GM12878 (cell line): ENCODE measurements at regions not wholly inside any gene's neighbourhood (a gene's known extent, or its start where the extent isn't known, plus 50 kb on each side); places are given as distances from the start of the nearest gene placed in this dataset.

ENCODE experiments used
- ATAC-seq: fragments of 200-7000 bp; cut with Tn5 transposase; 3 replicates; pipeline ENCODE4 v1.9.1; 2020; ENCODE audit warnings: mild to moderate bottlenecking, moderate library complexity
- BruUV-seq: library from RNA; stranded (reverse); fragments of 400-500 nt; replicated peaks from 2 replicates; lab custom pipeline; 2021; lab: Mats Ljungman, UMichigan
- CTCF ChIA-PET: fragments of 300-600 bp; sonication (Branson Sonifier 250); formaldehyde crosslinking; extraction: SDS; loops from one replicate; lab custom pipeline; 2021; ENCODE audit warnings: inconsistent platforms; lab: Yijun Ruan, JAX
- POLR2A ChIA-PET: fragments of 350-600 bp; formaldehyde crosslinking; extraction: SDS; loops from one replicate; lab custom pipeline; 2021; ENCODE audit warnings: inconsistent platforms; lab: Charles Lee
- RAD21 ChIA-PET: fragments of 300-600 bp; sonication (Branson Sonifier 250); formaldehyde crosslinking; loops from one replicate; lab custom pipeline; 2023; ENCODE audit warnings: antibody characterized with exemption; ENCODE audit not compliant: unreplicated experiment; lab: Charles Lee
- SMC1A ChIA-PET: fragments of 300-600 bp; sonication (Branson Sonifier 250); formaldehyde crosslinking; loops from one replicate; lab custom pipeline; 2023; ENCODE audit not compliant: unreplicated experiment, uncharacterized antibody; lab: Charles Lee
- DNase-seq: peaks from one replicate; pipeline ENCODE4 v3.0.0-alpha.2; 2011; ENCODE audit warnings: low read depth, low spot score
- FAIRE-seq: peaks from 3 replicates; lab custom pipeline; 2011; peaks lifted over from hg19 to GRCh38; lab: Jason Lieb, UNC
- H2AFZ ChIP-seq: 2 replicates; pipeline ENCODE4 v1.6.0; 2011; ENCODE audit warnings: low read depth, low read length, control low read depth; ENCODE audit not compliant: control insufficient read depth
- H3K27ac ChIP-seq: 2 replicates; pipeline ENCODE4 v1.5.1; 2011; ENCODE audit warnings: control low read depth; ENCODE audit not compliant: control insufficient read depth, insufficient read depth
- H3K27me3 ChIP-seq, 2 experiments: replicated peaks in 1 of 2; 2 replicates each; pipeline versions ENCODE4 v1.6.0 to v1.6.1; 2011; ENCODE audit warnings: low read length in 1 of 2; ENCODE audit not compliant: control insufficient read depth in 2 of 2, insufficient read depth in 2 of 2
- H3K36me3 ChIP-seq, 2 experiments: 2 replicates each; pipeline ENCODE4 v1.5.1; 2011; ENCODE audit warnings: low read length in 1 of 2; ENCODE audit not compliant: control insufficient read depth in 2 of 2, insufficient read depth in 2 of 2
- H3K4me1 ChIP-seq: 2 replicates; pipeline ENCODE4 v1.6.1; 2011; ENCODE audit warnings: mild to moderate bottlenecking, low read length, moderate library complexity, mixed read lengths; ENCODE audit not compliant: control insufficient read depth, insufficient read depth
- H3K4me2 ChIP-seq: 2 replicates; pipeline ENCODE4 v1.6.0; 2011; ENCODE audit warnings: control low read depth; ENCODE audit not compliant: control insufficient read depth, insufficient read depth
- H3K4me3 ChIP-seq: fragments of 200-600 bp; sonication (generic); 2 replicates; pipeline ENCODE4 v1.5.1; 2016
- H3K79me2 ChIP-seq: 2 replicates; pipeline ENCODE4 v1.6.0; 2011; ENCODE audit warnings: low read length; ENCODE audit not compliant: control insufficient read depth, insufficient read depth
- H3K9ac ChIP-seq: 2 replicates; pipeline ENCODE4 v1.8.0; 2011; ENCODE audit warnings: low read length, control low read depth, mixed read lengths; ENCODE audit not compliant: control insufficient read depth, insufficient read depth
- H3K9me3 ChIP-seq: replicated peaks from 3 replicates; pipeline ENCODE4 v1.5.1; 2011; ENCODE audit warnings: mild to moderate bottlenecking, low read length; ENCODE audit not compliant: control insufficient read depth, insufficient read depth
- H4K20me1 ChIP-seq: 2 replicates; pipeline ENCODE4 v1.6.0; 2011; ENCODE audit not compliant: control insufficient read depth, insufficient read depth
- CREM ChIP-seq: IDR thresholded peaks from 2 replicates; pipeline ENCODE4 v1.6.1; 2014; ENCODE audit warnings: antibody characterized with exemption, low read depth
- GABPA ChIP-seq: IDR thresholded peaks from 2 replicates; pipeline ENCODE4 v1.6.1; 2014; ENCODE audit warnings: antibody characterized with exemption, low read depth, mild to moderate bottlenecking, inconsistent platforms
- KAT2A ChIP-seq: conservative IDR thresholded peaks from 2 replicates; pipeline ENCODE4 v1.6.1; 2011; ENCODE audit warnings: low read depth, low read length; ENCODE audit not compliant: control insufficient read depth
- MTA2 ChIP-seq: fragments of 450-650 bp; IDR thresholded peaks from 2 replicates; pipeline ENCODE4 v1.6.1; 2016; ENCODE audit warnings: low read depth, mild to moderate bottlenecking, moderate library complexity
- NR2C2 ChIP-seq: IDR thresholded peaks from 2 replicates; pipeline ENCODE4 v1.6.1; 2011; ENCODE audit warnings: borderline replicate concordance, low read depth; ENCODE audit not compliant: control insufficient read depth, insufficient read length
- POLR2AphosphoS5 ChIP-seq: IDR thresholded peaks from 2 replicates; pipeline ENCODE4 v1.6.1; 2011; ENCODE audit warnings: mild to moderate bottlenecking, low read length, inconsistent platforms
- RELB ChIP-seq: fragments of 450-650 bp; IDR thresholded peaks from 2 replicates; pipeline ENCODE4 v1.6.1; 2017; ENCODE audit warnings: low read depth, mild to moderate bottlenecking, moderate library complexity
- STAT1 ChIP-seq: fragments of 450-650 bp; conservative IDR thresholded peaks from 2 replicates; pipeline ENCODE4 v1.6.1; 2014; ENCODE audit warnings: antibody characterized with exemption, mild to moderate bottlenecking
- TCF3 ChIP-seq: IDR thresholded peaks from 2 replicates; pipeline ENCODE4 v1.6.1; 2012; ENCODE audit warnings: low read depth, mild to moderate bottlenecking, low read length, borderline replicate concordance; ENCODE audit not compliant: insufficient read depth
- ZNF207 ChIP-seq: fragments of 450-650 bp; IDR thresholded peaks from 2 replicates; pipeline ENCODE4 v1.6.1; 2014; ENCODE audit warnings: antibody characterized with exemption, mild to moderate bottlenecking, borderline replicate concordance
- WGBS: methylation state at CpG from one replicate; pipeline ENCODE4 v1.1.6; 2016; ENCODE audit warnings: low lambda C conversion rate; ENCODE audit not compliant: insufficient replicate concordance, insufficient coverage; ENCODE audit errors: missing lambda C conversion rate; 5-methylcytosine and 5-hydroxymethylcytosine counted together
- in situ Hi-C: fragments of 300-500 bp; cut with MboI; formaldehyde crosslinking; loops from 9 replicates; pipeline ENCODE4 v1.14.3; 2018; ENCODE audit warnings: mixed read lengths
- intact Hi-C: fragments of 100-400 bp; cut with micrococcal nuclease; formaldehyde crosslinking; loops from one replicate; pipeline ENCODE4 v1.14.2; 2022; ENCODE audit not compliant: unreplicated experiment

GRCh38 chr2:200208041-200208440 lies 98.5 kb upstream of the SPATS2L start (continued):
- TF ChIP-seq CREM: no peak
- TF ChIP-seq RELB: no peak
- TF ChIP-seq STAT1: no peak
- TF ChIP-seq POLR2AphosphoS5: no peak
- TF ChIP-seq MTA2: no peak
- no peak for TF ChIP-seq TCF3
- TF ChIP-seq KAT2A: no peak
- no peak for TF ChIP-seq GABPA

GRCh38 chr2:200209030-200209429 lies 97.5 kb upstream of the SPATS2L start:
- 82% methylated on average over 22 of the region's 22 CpGs for WGBS
- POLR2A ChIA-PET: no interaction called here

More at GRCh38 chr2:200209030-200209429, 97.5 kb upstream of the SPATS2L start:
- ATAC-seq: no peak
- FAIRE-seq: no peak
- no peaks in the 10 kb centered on the region for H3K4me1 ChIP-seq
- no peak overlapping the region for H2AFZ ChIP-seq
- ChIA-PET CTCF (interaction anchor here (0.6 kb wide), 1 partner anchor 98 kb away, joined by 3 read pairs; no protein-coding TSS in a partner anchor), RAD21 (no interaction called here), SMC1A (no interaction called here)
- in situ Hi-C loops: no loop called here
- no peaks in the 10 kb centered on the region for H3K36me3 ChIP-seq
- H4K20me1 ChIP-seq: no peaks in the 10 kb centered on the region
- H3K27me3 ChIP-seq: no peaks in the 10 kb centered on the region; a peak in 1 of 4 replicates
- no peak overlapping the region for H3K4me3 ChIP-seq
- H3K9me3 ChIP-seq: no peaks in the 10 kb centered on the region
- H3K9ac ChIP-seq: no peak overlapping the region
- H3K4me2 ChIP-seq: no peak overlapping the region
- intact Hi-C loops: no loop called here
- H3K27ac ChIP-seq: no peak overlapping the region
- DNase-seq: no peak
- no peaks in the 10 kb centered on the region for H3K79me2 ChIP-seq
- no TSS peak for BruUV-seq
- TF ChIP-seq NR2C2 (peak; percentile 14), ZNF207 (no peak)
